ENCODE measurements at regions not wholly inside any gene's neighbourhood (a gene's known extent, or its start where the extent isn't known, plus 50 kb on each side); places are given as distances from the start of the nearest gene placed in this dataset.

GRCh38 chr5:168047043-168047668 lies 244.3 kb upstream of the WWC1 start:
- H3K4me1 ChIP-seq, result no peaks in the 10 kb centered on the region
- no peaks in the 10 kb centered on the region for H3K9me3 ChIP-seq
- no peaks in the 10 kb centered on the region for H3K27me3 ChIP-seq
- intact Hi-C loops (cut with DNase I; ENCODE audit: low total_unique reads), result no loop called here
- DNase-seq (no peak), ATAC-seq (no peak)
- TF ChIP-seq POLR2A (IDR thresholded peaks at IDR 0.05), result no peak
- TF ChIP-seq CTCF (IDR thresholded peaks at IDR 0.05 in 4 of 5, conservative IDR thresholded peaks at IDR 0.05 in 1 of 5), result no peak
- H3K36me3 ChIP-seq, result no peaks in the 10 kb centered on the region
- no peak overlapping the region for H3K27ac ChIP-seq
- no peak overlapping the region for H3K4me3 ChIP-seq
- in situ Hi-C loops (cut with MboI; ENCODE audit: low sequenced_read_pairs in 4 of 4), result no loop called here

GRCh38 chr5:168047669-168048111 lies 243.8 kb upstream of the WWC1 start:
- H3K36me3 ChIP-seq, result no peaks in the 10 kb centered on the region
- no peak for ATAC-seq
- no peak overlapping the region for H3K27ac ChIP-seq
- intact Hi-C loops (cut with DNase I; ENCODE audit: low total_unique reads), result no loop called here
- TF ChIP-seq CTCF (IDR thresholded peaks at IDR 0.05 in 4 of 5, conservative IDR thresholded peaks at IDR 0.05 in 1 of 5) (no peak), POLR2A (IDR thresholded peaks at IDR 0.05) (no peak)
- no peak overlapping the region for H3K4me3 ChIP-seq
- H3K9me3 ChIP-seq, result no peaks in the 10 kb centered on the region
- DNase-seq, result no peak
- H3K4me1 ChIP-seq, result no peaks in the 10 kb centered on the region
- in situ Hi-C loops (cut with MboI; ENCODE audit: low sequenced_read_pairs in 4 of 4), result no loop called here
- H3K27me3 ChIP-seq, result no peaks in the 10 kb centered on the region

DNA sequence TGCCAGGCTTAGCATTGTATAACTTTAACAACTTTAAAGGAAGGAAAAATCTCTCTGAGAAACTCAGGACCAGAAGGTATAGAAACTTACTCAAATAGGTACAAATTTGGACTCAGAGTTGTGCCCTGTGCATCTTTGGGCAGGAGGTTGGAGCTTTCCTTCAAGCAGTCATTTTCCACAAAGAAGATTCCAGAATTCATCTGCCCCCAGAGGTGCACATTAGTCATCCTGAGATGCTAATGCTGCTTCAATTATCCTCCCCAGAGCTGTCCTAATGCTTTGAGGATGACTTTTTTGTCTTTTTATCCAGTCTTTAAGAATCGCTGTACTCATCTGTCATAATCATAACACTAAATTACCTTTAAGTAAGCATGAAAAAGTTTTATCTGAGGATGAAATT lies 243.0 kb upstream of the WWC1 start:
- in situ Hi-C loops (cut with MboI; ENCODE audit: low sequenced_read_pairs in 4 of 4) (no loop called here), intact Hi-C loops (cut with DNase I; ENCODE audit: low total_unique reads) (no loop called here)
- DNase-seq, result no peak
- no peak for ATAC-seq
- Histone ChIP-seq H3K4me3 (no peak overlapping the region), H3K9me3 (no peaks in the 10 kb centered on the region), H3K27ac (no peak overlapping the region), H3K36me3 (no peaks in the 10 kb centered on the region), H3K27me3 (no peaks in the 10 kb centered on the region), H3K4me1 (no peaks in the 10 kb centered on the region)
- TF ChIP-seq POLR2A (IDR thresholded peaks at IDR 0.05) (no peak), CTCF (IDR thresholded peaks at IDR 0.05 in 4 of 5, conservative IDR thresholded peaks at IDR 0.05 in 1 of 5) (no peak)

DNA sequence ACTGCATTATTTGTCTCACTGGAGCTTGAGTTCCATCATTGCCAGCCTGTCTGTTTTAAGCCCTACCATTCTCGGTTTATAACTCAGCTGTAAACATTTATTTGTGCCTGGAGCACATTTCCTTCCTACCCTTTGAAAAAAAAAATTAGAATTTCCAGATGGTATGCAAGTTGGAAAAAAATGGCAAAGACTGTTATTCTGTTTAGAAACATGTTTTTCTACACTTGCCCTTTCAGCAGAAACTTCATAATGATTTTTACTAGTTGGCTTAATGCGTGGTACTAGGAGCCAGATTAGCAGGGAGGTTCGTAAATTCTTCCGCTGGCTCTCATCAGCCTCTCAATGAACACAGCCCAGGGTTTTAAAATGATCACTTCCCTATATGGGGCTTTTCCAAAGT lies 238.8 kb upstream of the WWC1 start:
- DNase-seq (no peak), ATAC-seq (no peak)
- H3K4me3 ChIP-seq, result no peak overlapping the region
- no peaks in the 10 kb centered on the region for H3K27me3 ChIP-seq
- in situ Hi-C loops (cut with MboI; ENCODE audit: low sequenced_read_pairs in 4 of 4) (no loop called here), intact Hi-C loops (cut with DNase I; ENCODE audit: low total_unique reads) (no loop called here)
- no peaks in the 10 kb centered on the region for H3K36me3 ChIP-seq
- no peaks in the 10 kb centered on the region for H3K4me1 ChIP-seq
- TF ChIP-seq CTCF (IDR thresholded peaks at IDR 0.05 in 4 of 5, conservative IDR thresholded peaks at IDR 0.05 in 1 of 5), result no peak
- TF ChIP-seq POLR2A (IDR thresholded peaks at IDR 0.05), result no peak
- H3K9me3 ChIP-seq, result no peaks in the 10 kb centered on the region
- no peak overlapping the region for H3K27ac ChIP-seq

DNA sequence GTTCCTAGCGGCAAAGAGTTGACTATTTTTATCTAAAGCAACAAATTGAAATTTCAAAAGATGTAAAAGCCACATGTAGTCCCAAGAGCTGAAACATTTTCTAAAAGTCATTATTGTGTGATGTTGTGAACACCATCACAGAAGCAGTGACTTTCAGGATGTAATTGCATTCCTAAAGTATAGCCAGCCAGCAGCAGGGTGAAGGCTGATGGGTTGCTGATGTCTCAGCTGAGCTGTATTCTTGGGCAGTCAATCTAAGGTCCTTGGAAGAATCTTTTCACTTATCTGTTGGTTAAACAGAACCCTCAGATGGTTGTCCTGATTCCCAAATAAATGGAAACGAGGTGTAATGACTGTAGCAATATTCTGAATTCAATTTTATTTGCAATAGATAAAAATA lies 237.4 kb upstream of the WWC1 start:
- Histone ChIP-seq H3K27ac (no peak overlapping the region), H3K4me1 (no peaks in the 10 kb centered on the region), H3K27me3 (no peaks in the 10 kb centered on the region), H3K36me3 (no peaks in the 10 kb centered on the region), H3K4me3 (no peak overlapping the region), H3K9me3 (no peaks in the 10 kb centered on the region)
- intact Hi-C loops (cut with DNase I; ENCODE audit: low total_unique reads) (no loop called here), in situ Hi-C loops (cut with MboI; ENCODE audit: low sequenced_read_pairs in 4 of 4) (no loop called here)
- ATAC-seq (no peak), DNase-seq (no peak)
- no peak for TF ChIP-seq CTCF (IDR thresholded peaks at IDR 0.05 in 4 of 5, conservative IDR thresholded peaks at IDR 0.05 in 1 of 5)
- no peak for TF ChIP-seq POLR2A (IDR thresholded peaks at IDR 0.05)

All from gastrocnemius medialis (tissue), 4 donors.